Glomerular endothelial cell (primary cell): ENCODE measurements at regions not wholly inside any gene's neighbourhood (a gene's known extent, or its start where the extent isn't known, plus 50 kb on each side); places are given as distances from the start of the nearest gene placed in this dataset.

Source experiments
- DNase-seq: peaks from one replicate; pipeline ENCODE4 v3.0.0-alpha.2; 2011; ENCODE audit warnings: low read depth, low spot score; ENCODE audit errors: extremely low read depth

DNA sequence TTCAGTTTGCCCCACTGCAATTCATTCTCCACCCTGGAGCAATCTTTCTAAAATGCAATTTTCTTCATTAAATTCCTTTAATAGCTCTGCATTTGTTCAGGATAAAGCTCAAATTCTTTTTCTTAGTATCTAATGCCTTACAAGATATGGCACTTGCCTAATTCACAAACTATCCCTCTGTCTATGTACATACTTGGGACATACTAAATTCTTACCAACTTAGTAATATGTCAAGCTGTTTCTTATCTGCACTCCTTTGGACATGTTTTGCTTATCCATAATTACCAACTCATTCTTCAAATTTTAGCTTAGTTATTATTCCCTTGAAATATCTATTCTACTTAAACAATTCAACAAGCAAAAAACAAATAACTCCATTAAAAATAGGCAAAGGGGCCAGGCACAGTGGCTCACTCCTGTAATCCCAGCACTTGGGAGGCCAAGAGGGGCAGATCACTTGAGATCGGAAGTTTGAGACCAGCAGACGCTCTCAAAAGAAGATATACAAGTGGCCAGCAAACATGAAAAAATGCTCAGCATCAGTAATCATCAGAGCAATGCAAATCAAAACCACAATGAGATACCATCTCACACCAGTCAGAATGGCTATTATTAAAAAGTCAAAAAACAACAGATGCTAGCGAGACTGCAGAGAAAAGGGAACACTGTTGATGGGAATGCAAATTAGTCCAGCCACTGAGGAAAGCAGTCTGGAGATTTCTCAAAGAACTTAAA lies 96.9 kb downstream of the FAM76B start:
- no peak for DNase-seq

DNA sequence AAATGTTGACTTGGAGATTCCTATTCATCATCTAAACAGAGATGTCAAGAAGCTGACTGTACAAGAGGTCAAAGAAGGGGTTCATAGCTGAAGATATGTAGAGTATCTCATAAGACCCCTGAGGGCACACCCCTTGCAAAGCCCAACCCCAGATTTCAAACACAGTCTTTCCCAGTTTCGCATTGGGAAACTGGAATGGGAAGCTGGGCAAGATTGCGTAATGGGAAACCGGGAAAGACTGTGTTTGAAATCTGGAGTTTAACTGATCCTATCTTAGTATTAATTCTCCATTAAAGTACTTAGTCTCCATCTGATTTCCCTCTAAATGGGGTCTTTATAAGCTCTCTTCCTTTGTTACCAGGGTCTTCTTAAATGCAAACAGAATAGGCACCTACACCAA lies 99.5 kb downstream of the FAM76B start:
- no peak for DNase-seq

DNA sequence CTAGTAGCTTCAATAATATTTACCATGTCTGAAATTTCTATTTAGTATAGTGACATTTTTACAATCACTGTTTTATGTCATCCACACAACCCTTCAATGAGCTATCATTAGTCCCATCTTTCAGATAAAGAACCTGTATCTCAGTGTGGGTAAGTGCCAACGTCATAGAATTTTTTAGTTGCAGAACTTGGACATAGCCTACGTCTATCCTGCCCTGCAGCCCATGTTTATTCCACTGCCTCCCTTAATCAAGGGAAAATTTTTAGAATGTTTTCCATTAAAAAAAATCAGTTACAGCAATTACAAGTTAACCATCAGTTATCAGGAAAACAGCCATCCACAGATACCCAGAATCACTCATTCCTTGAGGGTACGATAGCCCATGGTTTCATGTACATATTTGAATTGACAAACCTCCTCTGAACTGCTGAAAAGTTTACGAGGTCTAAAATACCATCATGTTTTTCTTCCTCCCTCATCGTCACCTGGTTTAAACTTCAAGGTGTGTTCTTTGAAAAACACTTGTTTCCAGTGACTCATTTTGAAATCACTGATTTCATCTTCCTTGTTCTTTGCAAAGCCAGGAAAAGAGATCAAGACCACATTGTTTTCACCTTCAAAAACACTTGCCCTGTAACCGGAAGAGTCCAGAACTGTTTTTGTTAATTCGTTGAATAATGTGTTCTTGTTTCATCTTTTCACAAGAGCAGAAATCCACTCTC lies 100.9 kb downstream of the FAM76B start:
- no peak for DNase-seq

DNA sequence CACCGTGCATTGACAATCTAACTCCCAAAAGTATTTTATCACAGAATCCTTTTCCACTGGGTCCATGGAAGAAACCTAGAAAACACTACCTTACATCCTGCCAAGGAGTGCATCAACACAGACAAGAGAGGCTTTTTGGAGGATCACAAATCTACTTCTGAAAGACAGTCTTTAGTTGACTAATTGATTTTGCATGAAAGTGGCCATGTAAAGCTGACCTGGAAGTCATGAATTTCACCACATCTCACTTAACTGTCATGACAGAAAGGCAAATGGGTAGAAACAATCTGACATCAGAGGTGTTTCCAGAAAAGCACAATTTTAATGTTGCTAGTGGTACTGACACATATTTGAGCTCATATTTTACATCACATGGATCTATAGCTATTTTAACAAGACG lies 101.6 kb downstream of the FAM76B start:
- no peak for DNase-seq

- no peak for DNase-seq
These were observed 103.3 kb downstream of the FAM76B start for GRCh38 chr11:95686265-95686664.

GRCh38 chr11:95684701-95685100 lies 104.9 kb downstream of the FAM76B start:
- DNase-seq = no peak

- no peak for DNase-seq
These were observed 105.4 kb downstream of the FAM76B start for GRCh38 chr11:95684170-95684569.

- peak; percentile 27 for DNase-seq
These were observed 107.0 kb downstream of the FAM76B start for GRCh38 chr11:95682552-95682951.

GRCh38 chr11:95680169-95680929 lies 109.2 kb downstream of the FAM76B start:
- DNase-seq = no peak

DNA sequence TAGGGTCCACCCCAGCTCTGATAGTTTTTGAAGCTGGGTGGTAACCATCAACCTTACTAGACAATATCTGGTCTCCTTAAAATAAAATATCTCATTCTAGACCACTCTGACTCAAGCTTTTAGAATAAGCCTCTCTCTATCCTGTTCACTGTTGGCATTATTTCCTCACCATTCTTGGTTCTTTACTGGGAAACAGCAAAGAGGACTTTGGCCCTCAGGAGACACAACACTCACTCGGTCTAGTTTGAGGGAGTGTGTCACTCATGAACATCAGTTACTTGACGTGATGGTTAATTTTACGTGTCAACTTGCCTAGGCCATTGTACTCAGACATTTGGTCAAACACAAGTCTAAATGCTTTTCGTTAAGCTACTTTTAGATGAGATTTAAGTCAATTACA lies 110.6 kb downstream of the FAM76B start:
- no peak for DNase-seq

GRCh38 chr11:95676308-95676707 lies 113.3 kb downstream of the FAM76B start:
- no peak for DNase-seq

DNA sequence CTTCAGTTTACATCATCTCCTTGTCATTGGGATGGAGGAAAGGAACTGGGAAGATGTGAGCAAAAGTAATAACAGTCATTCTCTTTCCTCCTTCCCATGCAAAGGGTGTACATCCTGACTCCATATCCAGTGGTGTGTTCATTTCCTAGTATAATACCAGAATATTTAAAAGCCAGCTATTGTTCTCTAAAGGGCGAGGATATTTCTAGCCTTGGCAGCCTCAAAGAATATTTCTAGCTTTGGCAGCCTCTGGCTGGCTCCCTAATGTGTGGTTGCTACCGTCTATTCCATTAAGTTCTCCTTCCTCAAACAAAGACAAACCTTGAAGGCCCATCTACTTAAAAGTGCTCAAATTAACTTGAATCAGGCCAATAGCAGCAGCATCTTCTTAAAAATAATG lies 114.0 kb downstream of the FAM76B start:
- no peak for DNase-seq

GRCh38 chr11:95674657-95675358 lies 114.8 kb downstream of the FAM76B start:
- no peak for DNase-seq

GRCh38 chr11:95671768-95672167 lies 117.8 kb downstream of the FAM76B start:
- no peak for DNase-seq

DNA sequence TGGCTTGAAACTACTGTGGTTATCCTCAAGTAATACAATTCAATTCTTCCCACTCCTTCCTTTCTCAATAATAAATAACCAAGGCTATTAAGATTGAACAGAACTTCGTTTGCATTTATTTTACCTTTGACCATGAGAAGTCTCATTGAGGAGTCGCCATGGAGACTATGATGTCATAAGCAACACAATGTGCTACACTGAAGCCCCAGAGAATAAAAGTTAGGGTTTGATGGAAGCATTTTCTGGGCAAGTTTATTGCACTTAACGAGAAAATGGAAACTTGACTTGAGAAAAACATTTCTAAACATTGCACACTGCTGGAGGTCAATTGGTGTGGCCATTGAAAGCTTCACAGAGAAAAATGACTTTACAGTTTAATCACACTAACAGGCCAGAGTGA lies 121.5 kb downstream of the FAM76B start:
- no peak for DNase-seq

- no peak for DNase-seq
These were observed 128.4 kb downstream of the FAM76B start for GRCh38 chr11:95661162-95661561.

GRCh38 chr11:95660038-95660437 lies 129.5 kb downstream of the FAM76B start:
- no peak for DNase-seq

- DNase-seq = no peak
These were observed 130.5 kb downstream of the FAM76B start for GRCh38 chr11:95659088-95659487.

DNA sequence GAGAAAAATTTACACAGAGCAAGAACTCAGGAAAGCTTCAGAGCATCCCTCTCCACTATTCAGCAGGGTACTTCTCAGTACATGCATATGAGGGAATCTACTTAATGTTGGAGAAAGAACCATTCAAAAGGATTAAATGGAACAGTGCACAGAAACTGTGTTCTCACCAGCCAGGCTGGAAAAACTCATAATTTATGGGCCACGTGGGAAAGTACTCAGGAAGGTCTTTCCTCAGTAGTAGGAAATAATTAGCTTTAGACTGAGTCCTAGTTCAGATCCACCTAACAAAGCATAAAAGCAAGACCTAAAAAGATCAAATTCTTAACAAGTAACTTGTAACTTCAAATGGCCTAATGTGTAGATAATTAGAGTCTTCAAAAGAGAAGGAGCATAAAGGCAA lies 134.0 kb downstream of the FAM76B start:
- DNase-seq = no peak

GRCh38 chr11:95653680-95654079 lies 135.9 kb downstream of the FAM76B start:
- no peak for DNase-seq

- DNase-seq = no peak
These were observed 136.5 kb downstream of the FAM76B start for GRCh38 chr11:95653099-95653498.
